H1 (cell line): ENCODE measurements at regions not wholly inside any gene's neighbourhood (a gene's known extent, or its start where the extent isn't known, plus 50 kb on each side); places are given as distances from the start of the nearest gene placed in this dataset.

Experiments
- CTCF ChIA-PET: fragments of 300-600 bp; sonication (Branson Sonifier 250); formaldehyde crosslinking; loops from one replicate; lab custom pipeline; 2021; ENCODE audit not compliant: partially characterized antibody; lab: Charles Lee
- POLR2A ChIA-PET: fragments of 300-600 bp; sonication (Branson Sonifier 250); formaldehyde crosslinking; loops from one replicate; lab custom pipeline; 2021; ENCODE audit warnings: inconsistent platforms; ENCODE audit not compliant: partially characterized antibody; lab: Charles Lee
- DNase-seq, 2 experiments: peaks; one replicate each; pipeline versions ENCODE4 v3.0.0 to v3.0.0-alpha.2; 2010 to 2022; ENCODE audit warnings: low spot score in 2 of 2, low read depth in 1 of 2, mixed read lengths in 1 of 2
- FAIRE-seq: peaks from 2 replicates; lab custom pipeline; 2011; peaks lifted over from hg19 to GRCh38; lab: Jason Lieb, UNC
- H2AFZ ChIP-seq: 2 replicates; pipeline ENCODE4 v1.8.1; 2012; ENCODE audit warnings: low read length, inconsistent platforms
- H2AK5ac ChIP-seq: 2 replicates; pipeline ENCODE4 v1.6.1; 2013; ENCODE audit warnings: low read depth, low read length
- H2BK120ac ChIP-seq: replicated peaks from 2 replicates; pipeline ENCODE3; 2013; ENCODE audit warnings: low read depth, low read length, inconsistent platforms
- H2BK12ac ChIP-seq: 2 replicates; pipeline ENCODE4 v1.6.1; 2013; ENCODE audit warnings: low read depth, low read length
- H2BK15ac ChIP-seq: 2 replicates; pipeline ENCODE4 v1.6.1; 2013; ENCODE audit warnings: low read length
- H2BK20ac ChIP-seq: 2 replicates; pipeline ENCODE4 v1.6.1; 2013; ENCODE audit warnings: low read length
- H2BK5ac ChIP-seq: 2 replicates; pipeline ENCODE4 v1.6.1; 2013; ENCODE audit warnings: low read depth, low read length
- H3K14ac ChIP-seq: 2 replicates; pipeline ENCODE4 v1.6.1; 2013; ENCODE audit warnings: inconsistent platforms; ENCODE audit not compliant: insufficient read length
- H3K18ac ChIP-seq: 2 replicates; pipeline ENCODE4 v1.6.1; 2013; ENCODE audit warnings: low read length; ENCODE audit errors: extremely low read depth
- H3K23ac ChIP-seq: 2 replicates; pipeline ENCODE4 v1.6.1; 2013; ENCODE audit warnings: inconsistent platforms; ENCODE audit not compliant: insufficient read length
- H3K23me2 ChIP-seq: 2 replicates; pipeline ENCODE4 v1.6.1; 2013; ENCODE audit warnings: low read depth, low read length
- H3K27ac ChIP-seq: 2 replicates; pipeline ENCODE4 v1.6.1; 2011; ENCODE audit warnings: low read depth, low read length, inconsistent platforms
- H3K27me3 ChIP-seq, 4 experiments: replicated peaks in 1 of 4; 1 replicate in 1 of 4; 2 replicates in 3 of 4; pipeline versions ENCODE4 v1.6.1 to v1.8.1; 2011 to 2013; ENCODE audit warnings: low read length in 3 of 4, mild to moderate bottlenecking in 3 of 4, inconsistent platforms in 2 of 4, mixed read lengths in 2 of 4, moderate library complexity in 1 of 4; ENCODE audit not compliant: control insufficient read depth in 3 of 4, insufficient read depth in 3 of 4; ENCODE audit errors: extremely low read depth in 1 of 4
- H3K36me3 ChIP-seq, 4 experiments: 2 replicates each; pipeline versions ENCODE4 v1.6.1 to v1.8.1; 2011 to 2013; ENCODE audit warnings: mild to moderate bottlenecking in 4 of 4, low read length in 3 of 4, moderate library complexity in 2 of 4, control low read depth in 1 of 4, inconsistent platforms in 1 of 4; ENCODE audit not compliant: insufficient read depth in 4 of 4, control insufficient read depth in 2 of 4
- H3K4ac ChIP-seq: replicated peaks from 2 replicates; pipeline ENCODE3; 2013; ENCODE audit warnings: low read length, low read depth, mixed read lengths, inconsistent platforms; ENCODE audit not compliant: insufficient read length
- H3K4me1 ChIP-seq, 4 experiments: replicated peaks in 1 of 4; 1 replicate in 1 of 4; 2 replicates in 3 of 4; pipeline versions ENCODE4 v1.6.1 to v1.8.1; 2011 to 2013; ENCODE audit warnings: low read length in 3 of 4, inconsistent platforms in 2 of 4, mixed read lengths in 1 of 4; ENCODE audit not compliant: insufficient read depth in 4 of 4, control insufficient read depth in 3 of 4
- H3K4me2 ChIP-seq, 2 experiments: 2 replicates each; pipeline versions ENCODE4 v1.6.1 to v1.8.1; 2011 to 2013; ENCODE audit warnings: low read depth in 2 of 2, low read length in 2 of 2, control low read depth in 1 of 2, inconsistent platforms in 1 of 2, mild to moderate bottlenecking in 1 of 2; ENCODE audit not compliant: insufficient read depth in 1 of 2
- H3K4me3 ChIP-seq, 4 experiments: fragments of 200-600, 300-600 bp in 1 of 4; sonication (generic), shearing (Covaris generic), sonication (Bioruptor Twin) in 1 of 4; 2 replicates each; pipeline versions ENCODE4 v1.5.1 to v1.8.1; 2011 to 2016; ENCODE audit warnings: low read length in 4 of 4, low read depth in 3 of 4, control low read depth in 2 of 4, inconsistent platforms in 2 of 4, mild to moderate bottlenecking in 2 of 4, mixed read lengths in 1 of 4, moderate library complexity in 1 of 4; ENCODE audit not compliant: insufficient read depth in 2 of 4; ENCODE audit errors: extremely low read depth in 1 of 4
- H3K56ac ChIP-seq: replicated peaks from 2 replicates; pipeline ENCODE3; 2013; ENCODE audit warnings: low read depth, mild to moderate bottlenecking, mixed read lengths, low read length, inconsistent platforms; ENCODE audit not compliant: insufficient read length
- H3K79me1 ChIP-seq: 2 replicates; pipeline ENCODE4 v1.6.1; 2013; ENCODE audit warnings: low read depth, low read length, control low read depth
- H3K79me2 ChIP-seq, 2 experiments: 2 replicates each; pipeline versions ENCODE4 v1.6.1 to v1.8.1; 2012 to 2013; ENCODE audit warnings: low read length in 2 of 2, mild to moderate bottlenecking in 2 of 2, inconsistent platforms in 1 of 2; ENCODE audit not compliant: insufficient read depth in 2 of 2, control insufficient read depth in 1 of 2
- H3K9ac ChIP-seq, 4 experiments: replicated peaks in 1 of 4; 1 replicate in 1 of 4; 2 replicates in 3 of 4; pipeline versions ENCODE4 v1.6.1 to v1.8.1; 2011 to 2013; ENCODE audit warnings: low read depth in 3 of 4, low read length in 3 of 4, control low read depth in 2 of 4, mild to moderate bottlenecking in 2 of 4, moderate library complexity in 2 of 4, inconsistent platforms in 1 of 4; ENCODE audit errors: extremely low read depth in 1 of 4
- H3K9me3 ChIP-seq, 2 experiments: 2 replicates each; pipeline versions ENCODE4 v1.6.1 to v1.8.1; 2012 to 2013; ENCODE audit warnings: mild to moderate bottlenecking in 2 of 2, moderate library complexity in 2 of 2, control low read depth in 1 of 2, inconsistent platforms in 1 of 2, low read depth in 1 of 2, low read length in 1 of 2, mixed read lengths in 1 of 2; ENCODE audit not compliant: insufficient read depth in 2 of 2
- H4K20me1 ChIP-seq, 2 experiments: replicated peaks in 1 of 2; 2 replicates each; pipeline versions ENCODE3 to v1.8.1; 2011 to 2013; ENCODE audit warnings: inconsistent platforms in 2 of 2, low read length in 2 of 2, mild to moderate bottlenecking in 1 of 2; ENCODE audit not compliant: insufficient read depth in 2 of 2, control insufficient read depth in 1 of 2
- H4K5ac ChIP-seq: 2 replicates; pipeline ENCODE4 v1.6.1; 2013; ENCODE audit warnings: low read length, low read depth, mixed read lengths, inconsistent platforms; ENCODE audit not compliant: insufficient read length
- H4K8ac ChIP-seq: 2 replicates; pipeline ENCODE4 v1.8.0; 2013; ENCODE audit warnings: mild to moderate bottlenecking, moderate library complexity, low read length, inconsistent platforms; ENCODE audit not compliant: insufficient read depth; ENCODE audit errors: extremely low read depth
- H4K91ac ChIP-seq: replicated peaks from 2 replicates; pipeline ENCODE3; 2013; ENCODE audit warnings: low read length, mixed read lengths, inconsistent platforms; ENCODE audit not compliant: insufficient read length
- ATF2 ChIP-seq: IDR thresholded peaks from 2 replicates; pipeline ENCODE4 v1.6.1; 2012; ENCODE audit warnings: low read length, inconsistent platforms
- ATF3 ChIP-seq: IDR thresholded peaks from 2 replicates; pipeline ENCODE4 v1.6.1; 2011; ENCODE audit warnings: low read depth, mild to moderate bottlenecking, low read length; ENCODE audit not compliant: insufficient read depth
- BACH1 ChIP-seq: IDR thresholded peaks from 2 replicates; pipeline ENCODE4 v1.6.1; 2012; ENCODE audit warnings: low read length, improper control_type of control experiment
- CBX8 ChIP-seq: fragments of 300-800, 300-1000 bp; sonication (generic); IDR thresholded peaks from 2 replicates; pipeline ENCODE4 v1.7.1; 2016; ENCODE audit warnings: low read depth, low read length, borderline replicate concordance
- EGR1 ChIP-seq: IDR thresholded peaks from 2 replicates; pipeline ENCODE4 v1.6.1; 2011; ENCODE audit warnings: low read depth, low read length, borderline replicate concordance
- EP300 ChIP-seq, 2 experiments: IDR thresholded peaks; 1 replicate in 1 of 2; 2 replicates in 1 of 2; pipeline ENCODE4 v1.6.1; 2011 to 2012; ENCODE audit warnings: low read depth in 2 of 2, low read length in 2 of 2, mild to moderate bottlenecking in 2 of 2, borderline replicate concordance in 1 of 2, inconsistent platforms in 1 of 2, moderate library complexity in 1 of 2
- GABPA ChIP-seq: IDR thresholded peaks from 2 replicates; pipeline ENCODE4 v1.6.1; 2011; ENCODE audit warnings: mild to moderate bottlenecking, low read length, moderate library complexity, borderline replicate concordance; ENCODE audit not compliant: insufficient read depth
- RAD21 ChIP-seq, 2 experiments: IDR thresholded peaks in 1 of 2; conservative IDR thresholded peaks in 1 of 2; 2 replicates each; pipeline ENCODE4 v1.6.1; 2011; ENCODE audit warnings: low read depth in 2 of 2, low read length in 2 of 2, improper control_type of control experiment in 1 of 2, inconsistent platforms in 1 of 2, mild to moderate bottlenecking in 1 of 2, moderate library complexity in 1 of 2
- SIX5 ChIP-seq: IDR thresholded peaks from 2 replicates; pipeline ENCODE4 v1.6.1; 2011; ENCODE audit warnings: mild to moderate bottlenecking, low read depth, low read length
- WGBS, 2 experiments: shearing (Covaris generic) in 1 of 2; methylation state at CpG; one replicate each; pipeline versions ENCODE4 v1.1.6 to v1.1.7; 2013 to 2015; ENCODE audit warnings: low lambda C conversion rate in 2 of 2, mixed read lengths in 2 of 2, inconsistent platforms in 1 of 2, low coverage in 1 of 2, missing lambda C conversion rate in 1 of 2; ENCODE audit not compliant: insufficient replicate concordance in 2 of 2, insufficient coverage in 1 of 2, insufficient read length in 1 of 2; ENCODE audit errors: extremely low coverage in 1 of 2, missing lambda C conversion rate in 1 of 2; 5-methylcytosine and 5-hydroxymethylcytosine counted together
- TF ChIP-seq, protein P1 (sequence below): IDR thresholded peaks from 2 replicates; pipeline ENCODE4 v1.6.1; 2012; ENCODE audit warnings: inconsistent platforms

DNA sequence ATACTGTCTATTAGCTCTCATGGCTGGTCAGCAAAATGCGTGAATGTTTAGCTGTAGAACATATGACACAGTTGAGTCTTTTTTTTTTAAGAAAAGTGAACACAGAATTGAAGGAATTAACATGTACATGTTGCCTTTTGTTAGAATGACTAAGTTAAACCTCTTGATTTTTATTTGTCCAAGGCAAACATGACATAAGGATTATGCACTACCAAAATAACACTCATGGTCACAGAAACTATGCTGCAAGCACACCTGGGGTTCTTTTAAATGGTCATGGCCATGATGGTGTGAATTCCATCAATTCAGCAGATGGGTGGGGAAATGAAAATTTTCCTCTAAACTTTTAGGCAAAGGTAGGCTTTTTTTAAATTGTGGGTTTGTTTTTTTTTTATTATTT lies 80.1 kb upstream of the CXCL13 start:
- Histone ChIP-seq H2BK12ac (no peak overlapping the region), H2BK20ac (no peak overlapping the region), H3K27ac (no peak overlapping the region), H2BK15ac (no peak overlapping the region), H2AFZ (no peak overlapping the region), H3K23ac (no peak overlapping the region), H3K4ac (no peak overlapping the region), H3K4me3 (no peak overlapping the region), H3K79me1 (no peaks in the 10 kb centered on the region), H3K14ac (no peak overlapping the region), H4K5ac (no peak overlapping the region), H3K4me1 (no peaks in the 10 kb centered on the region), H4K20me1 (no peaks in the 10 kb centered on the region), H3K9ac (no peak overlapping the region), H4K91ac (no peak overlapping the region), H3K79me2 (no peaks in the 10 kb centered on the region), H4K8ac (no peak overlapping the region), H3K9me3 (peaks cover 3 to 6% of the 10 kb centered on the region in 2 experiments; a peak in 1 of 4 replicates), H2AK5ac (no peak overlapping the region), H3K56ac (no peak overlapping the region), H3K36me3 (no peaks in the 10 kb centered on the region), H3K23me2 (no peaks in the 10 kb centered on the region), H2BK5ac (no peak overlapping the region), H3K4me2 (no peak overlapping the region), H2BK120ac (no peak overlapping the region), H3K18ac (no peak overlapping the region), H3K27me3 (no peaks in the 10 kb centered on the region)
- CTCF ChIA-PET: interaction anchor here (1.0 to 1.4 kb wide), 2 partner anchors 32 to 137 kb away, joined by 3 to 4 read pairs; no protein-coding TSS in a partner anchor
- DNase-seq (no peak), FAIRE-seq (no peak)
- WGBS, 2 experiments: 77% methylated on average over 1 of the region's 1 CpG; no CpG with 5 or more reads in 1 of the 2 experiments
- POLR2A ChIA-PET: interaction anchor here (0.7 kb wide), 1 partner anchor 231 kb away, joined by 3 read pairs; no protein-coding TSS in a partner anchor
- TF ChIP-seq RAD21 (IDR thresholded peaks at IDR 0.05 in 1 of 2, conservative IDR thresholded peaks at IDR 0.05 in 1 of 2; ENCODE audit: low read depth in 2 of 2, low read length in 2 of 2) (no peak), ATF2 (no peak), SIX5 (no peak), GABPA (no peak), EP300 (IDR thresholded peaks at IDR 0.05; ENCODE audit: borderline replicate concordance in 1 of 2, low read depth in 2 of 2, low read length in 2 of 2) (no peak), EGR1 (no peak), ATF3 (no peak), BACH1 (no peak), CBX8 (no peak)
- TF ChIP-seq, protein P1, sequence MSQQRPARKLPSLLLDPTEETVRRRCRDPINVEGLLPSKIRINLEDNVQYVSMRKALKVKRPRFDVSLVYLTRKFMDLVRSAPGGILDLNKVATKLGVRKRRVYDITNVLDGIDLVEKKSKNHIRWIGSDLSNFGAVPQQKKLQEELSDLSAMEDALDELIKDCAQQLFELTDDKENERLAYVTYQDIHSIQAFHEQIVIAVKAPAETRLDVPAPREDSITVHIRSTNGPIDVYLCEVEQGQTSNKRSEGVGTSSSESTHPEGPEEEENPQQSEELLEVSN: no peak
